ENCODE measurements at regions not wholly inside any gene's neighbourhood (a gene's known extent, or its start where the extent isn't known, plus 50 kb on each side); places are given as distances from the start of the nearest gene placed in this dataset.

- H3K27me3 ChIP-seq (ENCODE audit: insufficient read depth, low read depth, low read length), result no peaks in the 10 kb centered on the region
- H3K79me2 ChIP-seq (replicated peaks; ENCODE audit: insufficient read depth, low read length), result no peaks in the 10 kb centered on the region
- no peak for TF ChIP-seq EP300 (conservative IDR thresholded peaks at IDR 0.05; ENCODE audit: poor library complexity, severe bottlenecking)
- TF ChIP-seq, protein P1, sequence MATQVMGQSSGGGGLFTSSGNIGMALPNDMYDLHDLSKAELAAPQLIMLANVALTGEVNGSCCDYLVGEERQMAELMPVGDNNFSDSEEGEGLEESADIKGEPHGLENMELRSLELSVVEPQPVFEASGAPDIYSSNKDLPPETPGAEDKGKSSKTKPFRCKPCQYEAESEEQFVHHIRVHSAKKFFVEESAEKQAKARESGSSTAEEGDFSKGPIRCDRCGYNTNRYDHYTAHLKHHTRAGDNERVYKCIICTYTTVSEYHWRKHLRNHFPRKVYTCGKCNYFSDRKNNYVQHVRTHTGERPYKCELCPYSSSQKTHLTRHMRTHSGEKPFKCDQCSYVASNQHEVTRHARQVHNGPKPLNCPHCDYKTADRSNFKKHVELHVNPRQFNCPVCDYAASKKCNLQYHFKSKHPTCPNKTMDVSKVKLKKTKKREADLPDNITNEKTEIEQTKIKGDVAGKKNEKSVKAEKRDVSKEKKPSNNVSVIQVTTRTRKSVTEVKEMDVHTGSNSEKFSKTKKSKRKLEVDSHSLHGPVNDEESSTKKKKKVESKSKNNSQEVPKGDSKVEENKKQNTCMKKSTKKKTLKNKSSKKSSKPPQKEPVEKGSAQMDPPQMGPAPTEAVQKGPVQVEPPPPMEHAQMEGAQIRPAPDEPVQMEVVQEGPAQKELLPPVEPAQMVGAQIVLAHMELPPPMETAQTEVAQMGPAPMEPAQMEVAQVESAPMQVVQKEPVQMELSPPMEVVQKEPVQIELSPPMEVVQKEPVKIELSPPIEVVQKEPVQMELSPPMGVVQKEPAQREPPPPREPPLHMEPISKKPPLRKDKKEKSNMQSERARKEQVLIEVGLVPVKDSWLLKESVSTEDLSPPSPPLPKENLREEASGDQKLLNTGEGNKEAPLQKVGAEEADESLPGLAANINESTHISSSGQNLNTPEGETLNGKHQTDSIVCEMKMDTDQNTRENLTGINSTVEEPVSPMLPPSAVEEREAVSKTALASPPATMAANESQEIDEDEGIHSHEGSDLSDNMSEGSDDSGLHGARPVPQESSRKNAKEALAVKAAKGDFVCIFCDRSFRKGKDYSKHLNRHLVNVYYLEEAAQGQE (IDR thresholded peaks at IDR 0.05; ENCODE audit: borderline replicate concordance), result no peak
- TF ChIP-seq MXI1 (conservative IDR thresholded peaks at IDR 0.05; ENCODE audit: poor library complexity, severe bottlenecking), result no peak
- TF ChIP-seq RAD21 (conservative IDR thresholded peaks at IDR 0.05), result no peak
- no peak for TF ChIP-seq CTCF (IDR thresholded peaks at IDR 0.05; ENCODE audit: poor library complexity, severe bottlenecking)
- no peak for TF ChIP-seq SMC3 (conservative IDR thresholded peaks at IDR 0.05; ENCODE audit: poor library complexity)
- no peak for TF ChIP-seq EZH2 (IDR thresholded peaks at IDR 0.05; ENCODE audit: borderline replicate concordance, insufficient read depth, low read length, poor library complexity, severe bottlenecking)
- no peak for TF ChIP-seq TAF1 (IDR thresholded peaks at IDR 0.05; ENCODE audit: low read depth)
- no peak for TF ChIP-seq POLR2AphosphoS5 (IDR thresholded peaks at IDR 0.05)
- no peaks in the 10 kb centered on the region for H3K36me3 ChIP-seq (ENCODE audit: insufficient read depth, low read length)
- no peak overlapping the region for H3K27ac ChIP-seq (ENCODE audit: low read length)
- H3F3A ChIP-seq (ENCODE audit: insufficient read depth, low read length, poor library complexity, severe bottlenecking), result no peaks in the 10 kb centered on the region
- H3K9me3 ChIP-seq (ENCODE audit: low read length), result no peaks in the 10 kb centered on the region
- H4K20me1 ChIP-seq (ENCODE audit: insufficient read depth), result no peaks in the 10 kb centered on the region
- H3K4me3 ChIP-seq (ENCODE audit: low read length), result no peak overlapping the region
- H2AFZ ChIP-seq (ENCODE audit: low read depth, low read length), result no peak overlapping the region
- no peaks in the 10 kb centered on the region for H3K9me2 ChIP-seq (ENCODE audit: insufficient read depth, low read length)
- H3K9ac ChIP-seq (ENCODE audit: low read length), result no peak overlapping the region
- H3K4me2 ChIP-seq (ENCODE audit: low read length), result no peak overlapping the region
These were observed 241.3 kb downstream of the TBXT start for GRCh38 chr6:165926378-165926777.

GRCh38 chr6:165925474-165926156 is 242.0 kb downstream of the TBXT start:
- no peaks in the 10 kb centered on the region for H3K36me3 ChIP-seq (ENCODE audit: insufficient read depth, low read length)
- no peak overlapping the region for H3K9ac ChIP-seq (ENCODE audit: low read length)
- H3K79me2 ChIP-seq (replicated peaks; ENCODE audit: insufficient read depth, low read length), result no peaks in the 10 kb centered on the region
- H3K27ac ChIP-seq (ENCODE audit: low read length), result no peak overlapping the region
- no peak overlapping the region for H2AFZ ChIP-seq (ENCODE audit: low read depth, low read length)
- no peak overlapping the region for H3K4me3 ChIP-seq (ENCODE audit: low read length)
- H4K20me1 ChIP-seq (ENCODE audit: insufficient read depth), result no peaks in the 10 kb centered on the region
- no peaks in the 10 kb centered on the region for H3K9me3 ChIP-seq (ENCODE audit: low read length)
- H3K9me2 ChIP-seq (ENCODE audit: insufficient read depth, low read length), result no peaks in the 10 kb centered on the region
- no peaks in the 10 kb centered on the region for H3F3A ChIP-seq (ENCODE audit: insufficient read depth, low read length, poor library complexity, severe bottlenecking)
- no peak overlapping the region for H3K4me2 ChIP-seq (ENCODE audit: low read length)
- no peak for TF ChIP-seq SMC3 (conservative IDR thresholded peaks at IDR 0.05; ENCODE audit: poor library complexity)
- TF ChIP-seq EZH2 (IDR thresholded peaks at IDR 0.05; ENCODE audit: borderline replicate concordance, insufficient read depth, low read length, poor library complexity, severe bottlenecking), result no peak
- no peak for TF ChIP-seq CTCF (IDR thresholded peaks at IDR 0.05; ENCODE audit: poor library complexity, severe bottlenecking)
- TF ChIP-seq, protein P1 (IDR thresholded peaks at IDR 0.05; ENCODE audit: borderline replicate concordance), result no peak
- no peak for TF ChIP-seq POLR2AphosphoS5 (IDR thresholded peaks at IDR 0.05)
- H3K27me3 ChIP-seq (ENCODE audit: insufficient read depth, low read depth, low read length), result no peaks in the 10 kb centered on the region

Measured in neural cell (in vitro differentiated cells).